Keratinocyte (primary cell): ENCODE measurements at regions not wholly inside any gene's neighbourhood (a gene's known extent, or its start where the extent isn't known, plus 50 kb on each side); places are given as distances from the start of the nearest gene placed in this dataset.

Experiments
- DNase-seq: peaks from one replicate; pipeline ENCODE4 v3.0.0-alpha.2; 2011; ENCODE audit warnings: low read depth, missing footprints, low spot score
- FAIRE-seq: peaks from 2 replicates; lab custom pipeline; 2011; peaks lifted over from hg19 to GRCh38; lab: Jason Lieb, UNC
- H2AFZ ChIP-seq: 2 replicates; pipeline ENCODE4 v1.6.0; 2012; ENCODE audit warnings: low read length, control low read depth, inconsistent platforms; ENCODE audit not compliant: control insufficient read depth
- H3K27ac ChIP-seq: 2 replicates; pipeline ENCODE4 v1.5.1; 2011; ENCODE audit warnings: low read length; ENCODE audit not compliant: control insufficient read depth, insufficient read depth
- H3K27me3 ChIP-seq: 3 replicates; pipeline ENCODE4 v1.6.0; 2011; ENCODE audit warnings: low read length; ENCODE audit not compliant: control insufficient read depth, insufficient read depth; ENCODE audit errors: extremely low read depth
- H3K36me3 ChIP-seq, 2 experiments: 2 replicates in 1 of 2; 3 replicates in 1 of 2; pipeline ENCODE4 v1.5.1; 2011; ENCODE audit warnings: low read length in 2 of 2, mild to moderate bottlenecking in 1 of 2; ENCODE audit not compliant: control insufficient read depth in 2 of 2, insufficient read depth in 2 of 2; ENCODE audit errors: extremely low read depth in 1 of 2
- H3K4me1 ChIP-seq: 3 replicates; pipeline ENCODE4 v1.5.1; 2011; ENCODE audit warnings: low read length; ENCODE audit not compliant: control insufficient read depth, insufficient read depth; ENCODE audit errors: extremely low read depth
- H3K4me2 ChIP-seq: 3 replicates; pipeline ENCODE4 v1.6.0; 2011; ENCODE audit warnings: low read depth, low read length; ENCODE audit not compliant: control insufficient read depth, insufficient read depth; ENCODE audit errors: extremely low read depth
- H3K4me3 ChIP-seq, 3 experiments: fragments of 200-600 bp in 1 of 3; sonication (generic) in 1 of 3; 2 replicates in 2 of 3; 3 replicates in 1 of 3; pipeline ENCODE4 v1.5.1; 2011 to 2016; ENCODE audit warnings: low read length in 3 of 3, mild to moderate bottlenecking in 3 of 3, control low read depth in 2 of 3, inconsistent platforms in 1 of 3, low read depth in 1 of 3, mixed read lengths in 1 of 3, mixed run types in 1 of 3, moderate library complexity in 1 of 3; ENCODE audit not compliant: control insufficient read depth in 2 of 3, insufficient read depth in 2 of 3; ENCODE audit errors: extremely low read depth in 1 of 3
- H3K79me2 ChIP-seq: 2 replicates; pipeline ENCODE4 v1.6.0; 2012; ENCODE audit warnings: low read length; ENCODE audit not compliant: control insufficient read depth, insufficient read depth
- H3K9ac ChIP-seq: 3 replicates; pipeline ENCODE4 v1.6.0; 2011; ENCODE audit warnings: low read length; ENCODE audit not compliant: control insufficient read depth, insufficient read depth; ENCODE audit errors: extremely low read depth
- H3K9me1 ChIP-seq: 3 replicates; pipeline ENCODE4 v1.6.0; 2011; ENCODE audit warnings: low read length; ENCODE audit not compliant: control insufficient read depth, insufficient read depth; ENCODE audit errors: extremely low read depth
- H3K9me3 ChIP-seq: 2 replicates; pipeline ENCODE4 v1.5.1; 2012; ENCODE audit warnings: low read depth, low read length; ENCODE audit not compliant: control insufficient read depth
- H4K20me1 ChIP-seq: 3 replicates; pipeline ENCODE4 v1.6.0; 2011; ENCODE audit warnings: low read length; ENCODE audit not compliant: control insufficient read depth, insufficient read depth; ENCODE audit errors: extremely low read depth
- EZH2 ChIP-seq: IDR thresholded peaks from one replicate; pipeline ENCODE4 v1.6.1; 2012; ENCODE audit warnings: inconsistent platforms, mild to moderate bottlenecking, low read length, moderate library complexity
- dilution Hi-C: fragments of 300-500 bp; cut with MboI; formaldehyde crosslinking; loops from one replicate; pipeline ENCODE4 v1.7.0; 2020; ENCODE audit warnings: low sequenced_read_pairs; ENCODE audit not compliant: extremely low pct_ligation_motif_present
- TF ChIP-seq, protein P1 (sequence below), 3 experiments: IDR thresholded peaks in 1 of 3; conservative IDR thresholded peaks in 1 of 3; optimal IDR thresholded peaks in 1 of 3; 2 replicates in 2 of 3; 3 replicates in 1 of 3; pipeline versions ENCODE3 to v1.5.1; 2011; ENCODE audit warnings: low read length in 3 of 3, mild to moderate bottlenecking in 3 of 3, moderate library complexity in 2 of 3, control low read depth in 1 of 3, inconsistent platforms in 1 of 3; ENCODE audit not compliant: insufficient read depth in 2 of 3; ENCODE audit errors: extremely low read depth in 1 of 3

- Histone ChIP-seq H3K36me3 (no peaks in the 10 kb centered on the region), H3K79me2 (no peaks in the 10 kb centered on the region), H3K9ac (peak overlapping the region; percentile 90), H3K4me3 (no peak overlapping the region), H3K4me2 (peak overlapping the region; percentile 90), H3K27me3 (no peaks in the 10 kb centered on the region), H3K9me3 (no peaks in the 10 kb centered on the region), H3K9me1 (no peaks in the 10 kb centered on the region), H3K27ac (peak overlapping the region; percentile 100), H3K4me1 (peaks cover 47% of the 10 kb centered on the region), H4K20me1 (no peaks in the 10 kb centered on the region), H2AFZ (no peak overlapping the region)
- no peak for DNase-seq
- dilution Hi-C loops, result no loop called here
- no peak for TF ChIP-seq EZH2
- TF ChIP-seq, protein P1, sequence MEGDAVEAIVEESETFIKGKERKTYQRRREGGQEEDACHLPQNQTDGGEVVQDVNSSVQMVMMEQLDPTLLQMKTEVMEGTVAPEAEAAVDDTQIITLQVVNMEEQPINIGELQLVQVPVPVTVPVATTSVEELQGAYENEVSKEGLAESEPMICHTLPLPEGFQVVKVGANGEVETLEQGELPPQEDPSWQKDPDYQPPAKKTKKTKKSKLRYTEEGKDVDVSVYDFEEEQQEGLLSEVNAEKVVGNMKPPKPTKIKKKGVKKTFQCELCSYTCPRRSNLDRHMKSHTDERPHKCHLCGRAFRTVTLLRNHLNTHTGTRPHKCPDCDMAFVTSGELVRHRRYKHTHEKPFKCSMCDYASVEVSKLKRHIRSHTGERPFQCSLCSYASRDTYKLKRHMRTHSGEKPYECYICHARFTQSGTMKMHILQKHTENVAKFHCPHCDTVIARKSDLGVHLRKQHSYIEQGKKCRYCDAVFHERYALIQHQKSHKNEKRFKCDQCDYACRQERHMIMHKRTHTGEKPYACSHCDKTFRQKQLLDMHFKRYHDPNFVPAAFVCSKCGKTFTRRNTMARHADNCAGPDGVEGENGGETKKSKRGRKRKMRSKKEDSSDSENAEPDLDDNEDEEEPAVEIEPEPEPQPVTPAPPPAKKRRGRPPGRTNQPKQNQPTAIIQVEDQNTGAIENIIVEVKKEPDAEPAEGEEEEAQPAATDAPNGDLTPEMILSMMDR (optimal IDR thresholded peaks at IDR 0.05 in 1 of 3, IDR thresholded peaks at IDR 0.05 in 1 of 3, conservative IDR thresholded peaks at IDR 0.05 in 1 of 3; ENCODE audit: extremely low read depth in 1 of 3, insufficient read depth in 2 of 3, low read length in 3 of 3), result no peak
- no peak for FAIRE-seq
Observed at GRCh38 chr3:197393711-197394110, 95.3 kb upstream of the DLG1 start.

DNA sequence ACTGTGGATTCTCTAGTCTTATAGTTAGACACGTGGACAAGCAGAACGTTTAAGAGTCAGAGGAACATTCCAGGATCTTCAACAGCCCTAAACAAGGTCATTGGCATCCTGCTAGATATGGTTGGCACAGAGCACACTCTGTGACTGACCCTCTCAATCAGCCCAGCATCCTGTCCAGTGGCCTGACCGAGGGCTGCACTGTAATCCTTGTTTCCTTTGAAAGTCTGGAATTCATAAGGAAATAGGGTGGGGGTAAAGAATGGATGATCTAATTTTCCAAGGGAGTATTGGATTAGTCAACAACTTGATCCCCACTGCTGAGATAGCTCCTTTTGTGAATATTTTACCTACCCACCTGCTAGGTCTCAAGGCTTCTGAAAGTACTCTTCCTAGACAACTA, 94.5 kb upstream of the DLG1 start:
- H3K4me2 ChIP-seq, result no peak overlapping the region
- dilution Hi-C loops, result no loop called here

More for the DNA sequence above, 94.5 kb upstream of the DLG1 start:
- Histone ChIP-seq H3K79me2 (no peaks in the 10 kb centered on the region), H3K36me3 (no peaks in the 10 kb centered on the region), H3K4me1 (peaks cover 44% of the 10 kb centered on the region), H3K4me3 (no peak overlapping the region), H3K9me1 (no peaks in the 10 kb centered on the region), H4K20me1 (no peaks in the 10 kb centered on the region), H3K27me3 (no peaks in the 10 kb centered on the region), H3K27ac (no peak overlapping the region), H3K9ac (no peak overlapping the region), H2AFZ (no peak overlapping the region), H3K9me3 (no peaks in the 10 kb centered on the region)
- DNase-seq (no peak), FAIRE-seq (no peak)
- TF ChIP-seq EZH2, result no peak
- TF ChIP-seq, protein P1 (optimal IDR thresholded peaks at IDR 0.05 in 1 of 3, IDR thresholded peaks at IDR 0.05 in 1 of 3, conservative IDR thresholded peaks at IDR 0.05 in 1 of 3; ENCODE audit: extremely low read depth in 1 of 3, insufficient read depth in 2 of 3, low read length in 3 of 3), result no peak
